ENCODE measurements at regions not wholly inside any gene's neighbourhood (a gene's known extent, or its start where the extent isn't known, plus 50 kb on each side); places are given as distances from the start of the nearest gene placed in this dataset.

DNA sequence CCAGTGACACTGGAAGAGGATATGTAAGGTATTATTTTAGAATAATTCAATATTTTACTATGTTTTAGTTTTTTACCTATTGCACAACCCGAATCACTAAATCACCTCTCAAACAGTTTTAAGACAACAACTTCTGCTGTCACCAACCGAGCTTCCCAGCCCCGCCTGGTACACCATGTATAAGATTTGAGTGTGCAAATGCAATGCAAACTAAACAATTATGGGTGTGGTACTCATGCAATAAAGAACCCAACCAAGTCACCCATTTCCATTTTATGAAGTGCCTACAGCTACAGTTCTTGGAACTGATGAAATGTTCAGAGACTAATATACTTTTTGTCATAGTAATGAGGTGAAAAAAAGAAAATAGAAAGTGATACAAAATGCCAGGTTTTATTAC lies 256.2 kb downstream of the TAFA4 start:
- Histone ChIP-seq H2BK12ac (ENCODE audit: low read depth, low read length) (no peak overlapping the region), H3K36me3 (ENCODE audit: control insufficient read depth in 2 of 4, insufficient read depth in 4 of 4, low read length in 3 of 4) (no peaks in the 10 kb centered on the region), H3K9me3 (ENCODE audit: insufficient read depth in 2 of 2, low read depth in 1 of 2, low read length in 1 of 2) (no peaks in the 10 kb centered on the region), H3K23ac (ENCODE audit: insufficient read length) (no peak overlapping the region), H2BK20ac (ENCODE audit: low read length) (no peak overlapping the region), H2AK5ac (ENCODE audit: low read depth, low read length) (no peak overlapping the region), H3K14ac (ENCODE audit: insufficient read length) (no peak overlapping the region), H3K4me1 (replicated peaks in 1 of 4; ENCODE audit: control insufficient read depth in 3 of 4, insufficient read depth in 4 of 4, low read length in 3 of 4) (no peaks in the 10 kb centered on the region), H3K27ac (ENCODE audit: low read depth, low read length) (no peak overlapping the region), H3K18ac (ENCODE audit: extremely low read depth, low read length) (no peak overlapping the region), H3K56ac (replicated peaks; ENCODE audit: insufficient read length, low read depth, low read length) (no peak overlapping the region), H2BK5ac (ENCODE audit: low read depth, low read length) (no peak overlapping the region), H3K27me3 (replicated peaks in 1 of 4; ENCODE audit: control insufficient read depth in 3 of 4, extremely low read depth in 1 of 4, insufficient read depth in 3 of 4, low read length in 3 of 4) (no peaks in the 10 kb centered on the region), H3K4ac (replicated peaks; ENCODE audit: insufficient read length, low read depth, low read length) (no peak overlapping the region), H3K4me2 (ENCODE audit: insufficient read depth in 1 of 2, low read depth in 2 of 2, low read length in 2 of 2) (no peak overlapping the region), H3K4me3 (ENCODE audit: extremely low read depth in 1 of 4, insufficient read depth in 2 of 4, low read depth in 3 of 4, low read length in 4 of 4) (no peak overlapping the region), H4K20me1 (replicated peaks in 1 of 2; ENCODE audit: control insufficient read depth in 1 of 2, insufficient read depth in 2 of 2, low read length in 2 of 2) (no peaks in the 10 kb centered on the region), H3K79me2 (ENCODE audit: control insufficient read depth in 1 of 2, insufficient read depth in 2 of 2, low read length in 2 of 2) (no peaks in the 10 kb centered on the region), H4K8ac (ENCODE audit: extremely low read depth, insufficient read depth, low read length) (no peak overlapping the region), H3K79me1 (ENCODE audit: low read depth, low read length) (no peaks in the 10 kb centered on the region), H4K91ac (replicated peaks; ENCODE audit: insufficient read length, low read length) (no peak overlapping the region), H2AFZ (ENCODE audit: low read length) (no peak overlapping the region), H4K5ac (ENCODE audit: insufficient read length, low read depth, low read length) (no peak overlapping the region), H3K23me2 (ENCODE audit: low read depth, low read length) (no peaks in the 10 kb centered on the region), H3K9ac (replicated peaks in 1 of 4; ENCODE audit: extremely low read depth in 1 of 4, low read depth in 3 of 4, low read length in 3 of 4) (no peak overlapping the region), H2BK120ac (replicated peaks; ENCODE audit: low read depth, low read length) (no peak overlapping the region), H2BK15ac (ENCODE audit: low read length) (no peak overlapping the region)
- 83% methylated on average over 3 of the region's 3 CpGs; no CpG with 5 or more reads in 1 of the 2 experiments for WGBS, 2 experiments (ENCODE audit: extremely low coverage in 1 of 2, insufficient coverage in 1 of 2, insufficient read length in 1 of 2, insufficient replicate concordance in 2 of 2, low coverage in 1 of 2, low lambda C conversion rate in 2 of 2, missing lambda C conversion rate in 1 of 2)
- FAIRE-seq = no peak
- ChIA-PET POLR2A (ENCODE audit: partially characterized antibody) (no interaction called here), CTCF (ENCODE audit: partially characterized antibody) (no interaction called here)
- no peak for DNase-seq (ENCODE audit: low read depth in 1 of 2, low spot score in 2 of 2)
- TF ChIP-seq CEBPB (IDR thresholded peaks at IDR 0.05; ENCODE audit: low read depth, low read length) (no peak), ASH2L (IDR thresholded peaks at IDR 0.05; ENCODE audit: low read length) (no peak), SP4 (IDR thresholded peaks at IDR 0.05; ENCODE audit: low read length) (no peak), EGR1 (IDR thresholded peaks at IDR 0.05; ENCODE audit: borderline replicate concordance, low read depth, low read length) (no peak), RBBP5 (IDR thresholded peaks at IDR 0.05; ENCODE audit: borderline replicate concordance, low read depth, low read length) (no peak), EP300 (IDR thresholded peaks at IDR 0.05; ENCODE audit: borderline replicate concordance in 1 of 2, low read depth in 2 of 2, low read length in 2 of 2) (no peak), CHD2 (IDR thresholded peaks at IDR 0.05; ENCODE audit: low read length) (no peak), BACH1 (IDR thresholded peaks at IDR 0.05; ENCODE audit: low read length) (no peak), BRCA1 (IDR thresholded peaks at IDR 0.05; ENCODE audit: low read depth, low read length) (no peak), ZNF274 (IDR thresholded peaks at IDR 0.05; ENCODE audit: borderline replicate concordance, extremely low read depth, low read length) (no peak), RAD21 (IDR thresholded peaks at IDR 0.05 in 1 of 2, conservative IDR thresholded peaks at IDR 0.05 in 1 of 2; ENCODE audit: low read depth in 2 of 2, low read length in 2 of 2) (no peak), POLR2A (IDR thresholded peaks at IDR 0.05; ENCODE audit: control extremely low read depth in 1 of 2, low read depth in 2 of 2, low read length in 2 of 2) (no peak)
- TF ChIP-seq, protein P1, sequence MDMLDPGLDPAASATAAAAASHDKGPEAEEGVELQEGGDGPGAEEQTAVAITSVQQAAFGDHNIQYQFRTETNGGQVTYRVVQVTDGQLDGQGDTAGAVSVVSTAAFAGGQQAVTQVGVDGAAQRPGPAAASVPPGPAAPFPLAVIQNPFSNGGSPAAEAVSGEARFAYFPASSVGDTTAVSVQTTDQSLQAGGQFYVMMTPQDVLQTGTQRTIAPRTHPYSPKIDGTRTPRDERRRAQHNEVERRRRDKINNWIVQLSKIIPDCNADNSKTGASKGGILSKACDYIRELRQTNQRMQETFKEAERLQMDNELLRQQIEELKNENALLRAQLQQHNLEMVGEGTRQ (IDR thresholded peaks at IDR 0.05; ENCODE audit: low read length) = no peak
